T-cell (primary cell): ENCODE measurements at regions not wholly inside any gene's neighbourhood (a gene's known extent, or its start where the extent isn't known, plus 50 kb on each side); places are given as distances from the start of the nearest gene placed in this dataset.

Experiments used
- ATAC-seq, 4 experiments: fragments of 200-7000 bp in 3 of 4; fragments of 150-1000 bp in 1 of 4; cut with Tn5 transposase; replicated peaks in 1 of 4; 1 replicate in 3 of 4; 2 replicates in 1 of 4; pipeline ENCODE4 v1.10.0; 2021; ENCODE audit warnings: moderate library complexity in 3 of 4, mild to moderate bottlenecking in 2 of 4, moderate number of reproducible peaks in 1 of 4
- CTCF ChIA-PET, 2 donors: fragments of 300-600 bp; sonication (Branson Sonifier 250); formaldehyde crosslinking; loops; one replicate each; lab custom pipeline; 2022; ENCODE audit warnings: antibody characterized with exemption in 2 of 2; lab: Charles Lee
- POLR2A ChIA-PET, 2 donors: fragments of 300-600 bp; sonication (Branson Sonifier 250); formaldehyde crosslinking; loops; one replicate each; lab custom pipeline; 2022; ENCODE audit warnings: antibody characterized with exemption in 2 of 2; lab: Charles Lee
- DNase-seq, 35 experiments: peaks; one replicate each; pipeline versions ENCODE4 v3.0.0 to v3.0.0-alpha.2; 2013 to 2023
- H3K27ac ChIP-seq: one replicate; pipeline ENCODE4 v1.5.1; 2013; ENCODE audit warnings: low read length
- H3K27me3 ChIP-seq, 2 experiments: replicated peaks in 1 of 2; 1 replicate in 1 of 2; 2 replicates in 1 of 2; pipeline versions ENCODE4 v1.6.1 to v1.7.0; 2013; ENCODE audit warnings: low read length in 1 of 2, mixed read lengths in 1 of 2; ENCODE audit not compliant: control insufficient read depth in 2 of 2, insufficient read depth in 2 of 2; ENCODE audit errors: extremely low read depth in 1 of 2
- H3K36me3 ChIP-seq, 2 donors: 1 replicate in 1 of 2; 2 replicates in 1 of 2; pipeline versions ENCODE4 v1.6.1 to v1.7.0; 2013; ENCODE audit warnings: low read length in 1 of 2; ENCODE audit not compliant: control insufficient read depth in 2 of 2, insufficient read depth in 1 of 2; ENCODE audit errors: extremely low read depth in 1 of 2
- H3K4me1 ChIP-seq, 2 experiments: 1 replicate in 1 of 2; 2 replicates in 1 of 2; pipeline versions ENCODE4 v1.6.1 to v1.7.0; 2013; ENCODE audit warnings: low read length in 2 of 2, mixed read lengths in 1 of 2; ENCODE audit not compliant: insufficient read depth in 2 of 2, control insufficient read depth in 1 of 2; ENCODE audit errors: extremely low read depth in 1 of 2
- H3K4me3 ChIP-seq, 2 donors: 1 replicate in 1 of 2; 2 replicates in 1 of 2; pipeline versions ENCODE4 v1.5.1 to v1.7.0; 2013; ENCODE audit warnings: mild to moderate bottlenecking in 2 of 2, low read length in 1 of 2, moderate library complexity in 1 of 2; ENCODE audit not compliant: control insufficient read depth in 1 of 2; ENCODE audit errors: extremely low read depth in 1 of 2
- H3K9me3 ChIP-seq: 2 replicates; pipeline ENCODE4 v1.7.0; 2013
- H3K27ac Mint-ChIP-seq, 2 donors: one replicate each; pipeline ENCODE4 v1.8.0; 2020 to 2021; ENCODE audit warnings: mild to moderate bottlenecking in 2 of 2, mixed read lengths in 2 of 2
- H3K27me3 Mint-ChIP-seq, 2 donors: one replicate each; pipeline ENCODE4 v1.8.0; 2021 to 2022; ENCODE audit warnings: mixed read lengths in 2 of 2
- H3K36me3 Mint-ChIP-seq: one replicate; pipeline ENCODE4 v1.8.0; 2021; ENCODE audit warnings: mixed read lengths
- H3K4me1 Mint-ChIP-seq, 3 donors: one replicate each; pipeline ENCODE4 v1.8.0; 2020 to 2022; ENCODE audit warnings: mixed read lengths in 3 of 3, mild to moderate bottlenecking in 1 of 3
- H3K4me3 Mint-ChIP-seq, 3 donors: one replicate each; pipeline ENCODE4 v1.8.0; 2020 to 2022; ENCODE audit warnings: mild to moderate bottlenecking in 3 of 3, mixed read lengths in 3 of 3, moderate library complexity in 3 of 3
- H3K9me3 Mint-ChIP-seq, 3 donors: one replicate each; pipeline ENCODE4 v1.8.0; 2020 to 2022; ENCODE audit warnings: mixed read lengths in 3 of 3
- WGBS: methylation state at CpG from one replicate; pipeline ENCODE4 v1.1.5; 2013; ENCODE audit warnings: missing lambda C conversion rate; ENCODE audit not compliant: insufficient coverage; 5-methylcytosine and 5-hydroxymethylcytosine counted together

DNA sequence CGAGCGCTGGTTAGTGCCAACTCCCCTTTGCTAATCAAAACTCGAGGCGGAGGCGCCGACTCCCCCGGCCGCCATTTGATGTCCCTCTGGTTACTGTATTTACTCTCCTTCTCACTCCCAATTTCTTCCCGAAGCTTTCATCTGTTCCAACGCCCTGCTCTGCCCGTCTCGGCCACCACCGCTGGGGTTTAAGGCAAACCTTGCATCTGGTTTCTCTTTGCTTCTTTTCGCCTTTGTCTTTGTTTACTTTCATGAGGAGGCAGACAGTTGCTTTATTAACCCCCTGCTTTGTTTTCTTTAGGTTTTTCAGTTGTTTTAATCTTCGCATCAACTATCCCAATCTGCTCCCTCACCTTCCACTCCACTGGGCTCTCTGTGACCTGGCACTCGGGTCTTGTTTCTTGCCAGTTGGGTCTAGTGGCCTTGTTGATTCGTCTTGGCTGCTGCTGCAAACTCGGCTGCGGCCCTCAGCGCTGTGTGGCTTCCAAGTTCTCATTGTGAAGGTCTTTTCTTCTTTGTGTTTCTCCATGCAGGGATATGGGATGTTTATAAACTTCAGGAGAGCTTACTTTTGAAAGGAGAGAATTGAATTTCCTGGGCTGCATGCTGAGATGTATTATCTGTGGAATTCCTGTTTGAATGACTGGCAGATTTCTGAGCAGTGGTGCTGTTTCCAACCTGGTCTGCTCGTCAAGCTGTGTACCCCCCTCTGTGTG is 155.1 kb downstream of the CDC5L start:
- ChIA-PET POLR2A (no interaction called here), CTCF (no interaction called here)
- Histone ChIP-seq H3K36me3 (no peaks in the 10 kb centered on the region), H3K27ac (no peak overlapping the region), H3K4me3 (no peak overlapping the region), H3K9me3 (no peaks in the 10 kb centered on the region), H3K27me3 (no peaks in the 10 kb centered on the region), H3K4me1 (no peaks in the 10 kb centered on the region)
- ATAC-seq: no peak
- DNase-seq: no peak
- no peaks in the 10 kb centered on the region for H3K4me1 Mint-ChIP-seq
- no peak overlapping the region for H3K4me3 Mint-ChIP-seq
- peaks cover 7 to 8% of the 10 kb centered on the region in 2 donors for H3K27me3 Mint-ChIP-seq
- no peak overlapping the region for H3K27ac Mint-ChIP-seq
- 89% methylated on average over 19 of the region's 21 CpGs for WGBS
- no peaks in the 10 kb centered on the region for H3K36me3 Mint-ChIP-seq
- H3K9me3 Mint-ChIP-seq: no peaks in the 10 kb centered on the region

GRCh38 chr6:44543664-44544063 is 156.2 kb downstream of the CDC5L start:
- Histone ChIP-seq H3K9me3 (no peaks in the 10 kb centered on the region), H3K27ac (no peak overlapping the region), H3K4me1 (no peaks in the 10 kb centered on the region), H3K27me3 (no peaks in the 10 kb centered on the region), H3K4me3 (no peak overlapping the region), H3K36me3 (no peaks in the 10 kb centered on the region)
- DNase-seq (no peak), ATAC-seq (no peak)
- Mint-ChIP-seq H3K27me3 (peaks cover 7 to 8% of the 10 kb centered on the region in 2 donors), H3K4me3 (no peak overlapping the region), H3K4me1 (no peaks in the 10 kb centered on the region), H3K36me3 (no peaks in the 10 kb centered on the region), H3K9me3 (no peaks in the 10 kb centered on the region), H3K27ac (no peak overlapping the region)
- no CpG with 5 or more reads among the region's 3 CpGs for WGBS
- CTCF ChIA-PET: no interaction called here
- POLR2A ChIA-PET: no interaction called here

GRCh38 chr6:44545224-44545623 is 157.7 kb downstream of the CDC5L start:
- H3K9me3 Mint-ChIP-seq: no peaks in the 10 kb centered on the region
- H3K27me3 ChIP-seq: no peaks in the 10 kb centered on the region
- H3K36me3 Mint-ChIP-seq: no peaks in the 10 kb centered on the region
- no peaks in the 10 kb centered on the region for H3K36me3 ChIP-seq
- no peak overlapping the region for H3K4me3 ChIP-seq
- 90% methylated on average over 1 of the region's 1 CpG for WGBS
- DNase-seq (no peak), ATAC-seq (no peak)
- no peaks in the 10 kb centered on the region for H3K9me3 ChIP-seq
- no peaks in the 10 kb centered on the region for H3K4me1 ChIP-seq
- ChIA-PET POLR2A (no interaction called here), CTCF (no interaction called here)
- no peaks in the 10 kb centered on the region for H3K4me1 Mint-ChIP-seq
- peaks cover 7 to 8% of the 10 kb centered on the region in 2 donors for H3K27me3 Mint-ChIP-seq
- no peak overlapping the region for H3K4me3 Mint-ChIP-seq
- no peak overlapping the region for H3K27ac Mint-ChIP-seq
- no peak overlapping the region for H3K27ac ChIP-seq

DNA sequence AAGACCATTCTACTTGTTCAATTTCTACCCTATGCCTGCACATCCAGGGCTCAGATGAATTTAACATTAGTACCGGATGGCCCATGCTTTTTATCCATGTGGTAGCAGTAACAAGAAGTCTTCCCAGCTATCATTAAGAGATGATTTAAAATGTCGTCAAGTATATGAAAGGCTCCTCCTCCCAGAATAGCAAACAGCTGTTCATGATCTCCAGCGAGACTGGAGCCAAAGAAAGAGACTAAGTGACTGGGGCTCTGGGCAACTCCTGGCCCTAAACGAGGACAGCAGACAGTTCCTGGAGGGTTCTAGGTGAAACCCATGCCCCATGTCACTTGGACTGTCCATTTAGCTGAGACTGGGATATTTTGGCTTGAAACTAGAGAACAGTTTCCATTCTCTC is 160.8 kb downstream of the CDC5L start:
- no peaks in the 10 kb centered on the region for H3K36me3 Mint-ChIP-seq
- no peaks in the 10 kb centered on the region for H3K4me1 ChIP-seq
- H3K4me1 Mint-ChIP-seq: no peaks in the 10 kb centered on the region
- H3K27me3 Mint-ChIP-seq: peaks cover 3 to 4% of the 10 kb centered on the region in 2 donors
- WGBS: 77% methylated on average over 2 of the region's 4 CpGs
- no peak overlapping the region for H3K27ac ChIP-seq
- H3K27me3 ChIP-seq: peaks cover 0 to 3% of the 10 kb centered on the region in 2 experiments
- ChIA-PET POLR2A (no interaction called here), CTCF (interaction anchor here in 1 of 2 donors (0.6 kb wide), 1 partner anchor 50 kb away, joined by 3 read pairs; no protein-coding TSS in a partner anchor)
- H3K36me3 ChIP-seq: no peaks in the 10 kb centered on the region
- no peaks in the 10 kb centered on the region for H3K9me3 ChIP-seq
- H3K4me3 ChIP-seq: no peak overlapping the region
- ATAC-seq (no peak), DNase-seq (no peak)
- no peak overlapping the region for H3K27ac Mint-ChIP-seq
- H3K9me3 Mint-ChIP-seq: no peaks in the 10 kb centered on the region
- no peak overlapping the region for H3K4me3 Mint-ChIP-seq

- no peaks in the 10 kb centered on the region for H3K4me1 Mint-ChIP-seq
- H3K4me3 ChIP-seq: no peak overlapping the region
- no peak overlapping the region for H3K27ac Mint-ChIP-seq
Observed at GRCh38 chr6:44549516-44549915, 162.0 kb downstream of the CDC5L start.

GRCh38 chr6:44554194-44554593 is 166.7 kb downstream of the CDC5L start:
- Mint-ChIP-seq H3K4me1 (no peaks in the 10 kb centered on the region), H3K27me3 (peaks cover 15% of the 10 kb centered on the region in 2 donors)

More at GRCh38 chr6:44549516-44549915, 162.0 kb downstream of the CDC5L start:
- peaks cover 0 to 5% of the 10 kb centered on the region in 2 experiments for H3K27me3 ChIP-seq
- H3K36me3 ChIP-seq: no peaks in the 10 kb centered on the region
- H3K36me3 Mint-ChIP-seq: no peaks in the 10 kb centered on the region
- no peaks in the 10 kb centered on the region for H3K9me3 ChIP-seq
- H3K4me1 ChIP-seq: no peaks in the 10 kb centered on the region
- ChIA-PET CTCF (no interaction called here), POLR2A (no interaction called here)
- no peak overlapping the region for H3K4me3 Mint-ChIP-seq
- peaks cover 4% of the 10 kb centered on the region in 2 donors for H3K27me3 Mint-ChIP-seq
- H3K27ac ChIP-seq: no peak overlapping the region
- no peak for ATAC-seq
- no peak for DNase-seq
- no peaks in the 10 kb centered on the region for H3K9me3 Mint-ChIP-seq
- 75% methylated on average over 1 of the region's 3 CpGs for WGBS

More at GRCh38 chr6:44554194-44554593, 166.7 kb downstream of the CDC5L start:
- no peak for ATAC-seq
- Histone ChIP-seq H3K27ac (no peak overlapping the region), H3K9me3 (no peaks in the 10 kb centered on the region), H3K36me3 (no peaks in the 10 kb centered on the region), H3K4me1 (no peaks in the 10 kb centered on the region), H3K4me3 (no peak overlapping the region), H3K27me3 (peaks cover 0 to 26% of the 10 kb centered on the region in 2 experiments)
- no peaks in the 10 kb centered on the region for H3K36me3 Mint-ChIP-seq
- no peaks in the 10 kb centered on the region for H3K9me3 Mint-ChIP-seq
- CTCF ChIA-PET: no interaction called here
- no peak overlapping the region for H3K4me3 Mint-ChIP-seq
- no peak for DNase-seq
- 93% methylated on average over 3 of the region's 4 CpGs for WGBS
- POLR2A ChIA-PET: no interaction called here
- H3K27ac Mint-ChIP-seq: no peak overlapping the region
